Esophagus mucosa (tissue), 1 donor: ENCODE measurements at regions not wholly inside any gene's neighbourhood (a gene's known extent, or its start where the extent isn't known, plus 50 kb on each side); places are given as distances from the start of the nearest gene placed in this dataset.
A peak's percentile ranks its signal among the peaks of the same experiment; 100 is the strongest.
"Not testable (repeated sequence)": the region's sequence is repeated elsewhere in the genome, so short reads cannot be mapped to it uniquely, and the experiment has no call there.

ENCODE experiments used
- ATAC-seq: fragments of 200-7000 bp; cut with Tn5 transposase; one replicate; pipeline ENCODE4 v1.9.1; 2020
- donor health status: DM: yes; HTN: yes; CAD: no.

- ATAC-seq: no peak
Observed at GRCh38 chr2:203631068-203631757, 75.2 kb upstream of the CD28 start.

- ATAC-seq: no peak
Observed at GRCh38 chr2:203636588-203637470, 69.6 kb upstream of the CD28 start.

- no peak for ATAC-seq
Observed at GRCh38 chr2:203637471-203638167, 68.8 kb upstream of the CD28 start.

GRCh38 chr2:203641865-203642264 is 64.6 kb upstream of the CD28 start:
- not testable (repeated sequence) for ATAC-seq

- ATAC-seq: not testable (repeated sequence)
Observed at GRCh38 chr2:203642841-203643240, 63.6 kb upstream of the CD28 start.

- ATAC-seq: no peak
Observed at GRCh38 chr2:203645831-203646230, 60.6 kb upstream of the CD28 start.

GRCh38 chr2:203646266-203646864 is 60.1 kb upstream of the CD28 start:
- ATAC-seq: peak; percentile 28

GRCh38 chr2:203646961-203647360 is 59.5 kb upstream of the CD28 start:
- no peak for ATAC-seq

GRCh38 chr2:203647579-203647978 is 58.9 kb upstream of the CD28 start:
- ATAC-seq: no peak

GRCh38 chr2:203648273-203648672 is 58.2 kb upstream of the CD28 start:
- ATAC-seq: no peak

- no peak for ATAC-seq
Observed at GRCh38 chr2:203649176-203649814, 57.1 kb upstream of the CD28 start.

GRCh38 chr2:203650860-203651613 is 55.4 kb upstream of the CD28 start:
- peak; percentile 92 for ATAC-seq

GRCh38 chr2:203651621-203652020 is 54.8 kb upstream of the CD28 start:
- no peak for ATAC-seq

GRCh38 chr2:203654826-203655225 is 51.6 kb upstream of the CD28 start:
- no peak for ATAC-seq

GRCh38 chr2:203656522-203657287 is 49.7 kb upstream of the CD28 start:
- peak; percentile 98 for ATAC-seq
